Aorta (tissue), 5 donors: ENCODE measurements at regions not wholly inside any gene's neighbourhood (a gene's known extent, or its start where the extent isn't known, plus 50 kb on each side); places are given as distances from the start of the nearest gene placed in this dataset.

Source experiments
- ATAC-seq: fragments of 200-7000 bp; cut with Tn5 transposase; one replicate; pipeline ENCODE4 v1.9.1; 2022; ENCODE audit warnings: moderate library complexity; ENCODE audit not compliant: low FRiP score
- DNase-seq, 2 donors: peaks; one replicate each; pipeline ENCODE4 v3.0.0-alpha.2; 2020
- H3K27ac ChIP-seq, 2 donors: one replicate each; pipeline ENCODE4 v1.5.1; 2013; ENCODE audit warnings: low read length in 2 of 2, mild to moderate bottlenecking in 2 of 2, moderate library complexity in 2 of 2, control low read depth in 1 of 2, inconsistent platforms in 1 of 2, low read depth in 1 of 2
- H3K27me3 ChIP-seq, 2 donors: one replicate each; pipeline ENCODE4 v1.6.1; 2013; ENCODE audit warnings: control low read depth in 1 of 2, low read length in 1 of 2, mild to moderate bottlenecking in 1 of 2, moderate library complexity in 1 of 2; ENCODE audit not compliant: insufficient read depth in 2 of 2, control insufficient read depth in 1 of 2
- H3K36me3 ChIP-seq, 2 donors: one replicate each; pipeline ENCODE4 v1.6.1; 2013; ENCODE audit warnings: control low read depth in 1 of 2, low read length in 1 of 2, mild to moderate bottlenecking in 1 of 2; ENCODE audit not compliant: insufficient read depth in 2 of 2, control insufficient read depth in 1 of 2
- H3K4me1 ChIP-seq, 2 donors: one replicate each; pipeline ENCODE4 v1.6.1; 2013; ENCODE audit warnings: low read length in 2 of 2, control low read depth in 1 of 2, mild to moderate bottlenecking in 1 of 2, moderate library complexity in 1 of 2; ENCODE audit not compliant: insufficient read depth in 2 of 2, control insufficient read depth in 1 of 2
- H3K4me3 ChIP-seq, 2 donors: one replicate each; pipeline ENCODE4 v1.5.1; 2013; ENCODE audit warnings: low read length in 2 of 2, control low read depth in 1 of 2, mild to moderate bottlenecking in 1 of 2
- H3K9me3 ChIP-seq: one replicate; pipeline ENCODE4 v1.6.1; 2013; ENCODE audit warnings: mild to moderate bottlenecking, low read length; ENCODE audit not compliant: control insufficient read depth
- whole genome bisulfite sequencing, 2 donors: extraction: QIAGEN DNeasy Blood & Tissue Kit; methylation state at CpG; one replicate each; pipeline ENCODE4 v1.1.7; 2013; 5-methylcytosine and 5-hydroxymethylcytosine counted together
- intact Hi-C, 2 donors: fragments of 100-400 bp; cut with DNase I; formaldehyde crosslinking; loops; one replicate each; pipeline versions ENCODE4 v1.14.2 to v1.15.0; 2022
- donor health status: healthy with polysubstance abuse.
- donor health status: Bipolar disorder and iron deficiency.
- donor health status: DM: no; HTN: no; CAD: no.
- donor health status: DM: no; HTN: no; CAD: no.
- donor health status: DM: yes; HTN: yes; CAD: no.

GRCh38 chr2:204012072-204012653 is 75.6 kb downstream of the ICOS start:
- ATAC-seq (peak; percentile 42), DNase-seq (no peak)
- Histone ChIP-seq H3K27ac (peak overlapping the region; percentile 28 to 39), H3K27me3 (no peaks in the 10 kb centered on the region), H3K4me1 (peaks cover 0 to 2% of the 10 kb centered on the region in 2 donors), H3K36me3 (no peaks in the 10 kb centered on the region), H3K4me3 (no peak overlapping the region), H3K9me3 (no peaks in the 10 kb centered on the region)
- 5 to 12% methylated on average over 4 of the region's 4 CpGs for WGBS, 2 donors
- intact Hi-C loops: loop anchor here in 1 of 2 donors (10.0 kb wide), 1 partner anchor 57 kb away; no protein-coding TSS in a partner anchor

DNA sequence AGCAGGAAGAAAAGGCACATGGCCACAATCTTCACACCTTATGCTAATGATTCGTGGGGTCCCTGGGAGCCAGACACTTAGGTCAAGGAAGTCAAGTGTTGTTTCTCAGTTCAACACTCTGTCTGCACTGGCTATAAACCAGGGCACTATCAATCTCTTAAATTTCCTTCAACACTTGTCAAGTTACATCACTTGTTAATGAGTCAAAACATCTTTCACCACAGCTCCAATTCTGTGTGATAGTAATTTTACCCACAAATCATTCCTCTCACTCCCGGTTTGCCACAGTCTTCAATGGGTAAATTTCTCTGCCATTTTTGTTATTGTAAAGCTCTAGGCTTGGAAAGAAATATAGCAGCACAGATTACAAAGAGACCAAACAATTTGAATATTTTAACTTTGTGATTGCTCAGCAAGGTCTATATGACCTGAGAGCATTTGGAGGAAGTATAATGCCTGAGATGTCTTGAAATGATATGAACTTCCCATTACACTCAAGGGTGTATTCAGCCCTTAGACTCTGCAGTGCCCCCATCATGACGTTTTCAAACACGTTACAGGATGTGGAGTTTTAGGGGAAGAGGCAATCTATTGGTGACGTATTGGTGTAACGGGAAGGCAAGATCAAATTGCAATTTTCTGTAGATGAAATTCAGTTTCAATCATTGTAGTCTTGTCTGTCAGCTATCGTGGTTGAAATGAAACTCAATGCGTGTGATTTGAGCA is 78.7 kb downstream of the ICOS start:
- ATAC-seq: no peak
- WGBS, 2 donors: 87 to 88% methylated on average over 8 of the region's 8 CpGs
- Histone ChIP-seq H3K36me3 (no peaks in the 10 kb centered on the region), H3K4me3 (no peak overlapping the region), H3K27me3 (no peaks in the 10 kb centered on the region), H3K27ac (no peak overlapping the region), H3K4me1 (no peaks in the 10 kb centered on the region), H3K9me3 (no peaks in the 10 kb centered on the region)
- DNase-seq: no peak
- intact Hi-C loops: loop anchor here in 1 of 2 donors (10.0 kb wide), 1 partner anchor 60 kb away; no protein-coding TSS in a partner anchor

GRCh38 chr2:204018717-204019116 is 82.2 kb downstream of the ICOS start:
- Histone ChIP-seq H3K9me3 (no peaks in the 10 kb centered on the region), H3K4me3 (no peak overlapping the region), H3K36me3 (no peaks in the 10 kb centered on the region), H3K27me3 (no peaks in the 10 kb centered on the region), H3K27ac (no peak overlapping the region), H3K4me1 (no peaks in the 10 kb centered on the region)
- DNase-seq: no peak
- no peak for ATAC-seq
- 90 to 95% methylated on average over 6 of the region's 6 CpGs for whole genome bisulfite sequencing, 2 donors
- intact Hi-C loops: loop anchor here in 1 of 2 donors (10.0 kb wide), 1 partner anchor 64 kb away; no protein-coding TSS in a partner anchor

GRCh38 chr2:204019572-204020501 is 83.3 kb downstream of the ICOS start:
- ATAC-seq (no peak), DNase-seq (no peak)
- Histone ChIP-seq H3K36me3 (no peaks in the 10 kb centered on the region), H3K9me3 (no peaks in the 10 kb centered on the region), H3K27me3 (no peaks in the 10 kb centered on the region), H3K4me1 (peaks cover 0 to under 1% of the 10 kb centered on the region in 2 donors), H3K4me3 (no peak overlapping the region), H3K27ac (peak overlapping the region in 1 of 2 donors; percentile 36)
- intact Hi-C loops: loop anchor here (5.0 to 10.0 kb wide), 5 partner anchors 55 to 675 kb away; no protein-coding TSS in a partner anchor
- 88 to 95% methylated on average over 6 of the region's 6 CpGs for WGBS, 2 donors

- Histone ChIP-seq H3K27ac (peak overlapping the region; percentile 64 to 76), H3K4me3 (no peak overlapping the region), H3K4me1 (peaks cover 0 to 3% of the 10 kb centered on the region in 2 donors), H3K27me3 (no peaks in the 10 kb centered on the region), H3K9me3 (no peaks in the 10 kb centered on the region), H3K36me3 (no peaks in the 10 kb centered on the region)
- ATAC-seq (peak; percentile 45), DNase-seq (no peak)
- WGBS, 2 donors: 13 to 16% methylated on average over 5 of the region's 5 CpGs
- intact Hi-C loops: loop anchor here (5.0 to 10.0 kb wide), 4 partner anchors 57 to 673 kb away; no protein-coding TSS in a partner anchor
Measured at GRCh38 chr2:204021290-204022081, 84.9 kb downstream of the ICOS start.

- no peaks in the 10 kb centered on the region for H3K36me3 ChIP-seq
- no peaks in the 10 kb centered on the region for H3K27me3 ChIP-seq
- H3K4me3 ChIP-seq: no peak overlapping the region
- no peaks in the 10 kb centered on the region for H3K9me3 ChIP-seq
- DNase-seq (no peak), ATAC-seq (no peak)
- peaks cover 0 to 3% of the 10 kb centered on the region in 2 donors for H3K4me1 ChIP-seq
- peak overlapping the region in 1 of 2 donors; percentile 47 for H3K27ac ChIP-seq
- 73 to 80% methylated on average over 5 of the region's 5 CpGs for WGBS, 2 donors
- intact Hi-C loops: loop anchor here (5.0 to 10.0 kb wide), 4 partner anchors 58 to 672 kb away; no protein-coding TSS in a partner anchor
Measured at GRCh38 chr2:204022550-204022949, 86.0 kb downstream of the ICOS start.

GRCh38 chr2:204023088-204023487 is 86.5 kb downstream of the ICOS start:
- H3K4me3 ChIP-seq: no peak overlapping the region
- H3K27ac ChIP-seq: peak overlapping the region in 1 of 2 donors; percentile 22
- H3K9me3 ChIP-seq: no peaks in the 10 kb centered on the region
- DNase-seq (no peak), ATAC-seq (no peak)
- WGBS, 2 donors: 48 to 54% methylated on average over 1 of the region's 1 CpG
- intact Hi-C loops: loop anchor here (5.0 to 10.0 kb wide), 4 partner anchors 58 to 672 kb away; no protein-coding TSS in a partner anchor
- H3K36me3 ChIP-seq: no peaks in the 10 kb centered on the region
- peaks cover 0 to 3% of the 10 kb centered on the region in 2 donors for H3K4me1 ChIP-seq
- no peaks in the 10 kb centered on the region for H3K27me3 ChIP-seq
